ENCODE measurements at regions not wholly inside any gene's neighbourhood (a gene's known extent, or its start where the extent isn't known, plus 50 kb on each side); places are given as distances from the start of the nearest gene placed in this dataset.
"Not testable (repeated sequence)": the region's sequence is repeated elsewhere in the genome, so short reads cannot be mapped to it uniquely, and the experiment has no call there.

- no peak for DNase-seq
These were observed 222.3 kb upstream of the ARL4C start for GRCh38 chr2:234719116-234719716.

GRCh38 chr2:234716271-234716670 is 219.4 kb upstream of the ARL4C start:
- no peak for DNase-seq

GRCh38 chr2:234715671-234716250 is 218.9 kb upstream of the ARL4C start:
- no peak for DNase-seq

GRCh38 chr2:234714711-234715110 is 217.8 kb upstream of the ARL4C start:
- no peak for DNase-seq

GRCh38 chr2:234712421-234712935 is 215.6 kb upstream of the ARL4C start:
- DNase-seq, result no peak

- DNase-seq, result no peak
These were observed 214.4 kb upstream of the ARL4C start for GRCh38 chr2:234711308-234711707.

GRCh38 chr2:234710587-234710986 is 213.7 kb upstream of the ARL4C start:
- DNase-seq, result no peak

GRCh38 chr2:234710066-234710465 is 213.2 kb upstream of the ARL4C start:
- no peak for DNase-seq

GRCh38 chr2:234708717-234709116 is 211.8 kb upstream of the ARL4C start:
- DNase-seq, result no peak

- no peak for DNase-seq
These were observed 211.3 kb upstream of the ARL4C start for GRCh38 chr2:234708091-234708683.

GRCh38 chr2:234706086-234706485 is 209.2 kb upstream of the ARL4C start:
- no peak for DNase-seq

GRCh38 chr2:234705108-234705507 is 208.2 kb upstream of the ARL4C start:
- no peak for DNase-seq

- DNase-seq, result no peak
These were observed 206.4 kb upstream of the ARL4C start for GRCh38 chr2:234703258-234703657.

- no peak for DNase-seq
These were observed 205.9 kb upstream of the ARL4C start for GRCh38 chr2:234702731-234703225.

GRCh38 chr2:234701841-234702240 is 205.0 kb upstream of the ARL4C start:
- no peak for DNase-seq

GRCh38 chr2:234701421-234701820 is 204.5 kb upstream of the ARL4C start:
- DNase-seq, result no peak

GRCh38 chr2:234699456-234699855 is 202.6 kb upstream of the ARL4C start:
- no peak for DNase-seq

GRCh38 chr2:234697300-234697876 is 200.5 kb upstream of the ARL4C start:
- DNase-seq, result not testable (repeated sequence)

GRCh38 chr2:234695981-234696380 is 199.1 kb upstream of the ARL4C start:
- DNase-seq, result no peak

GRCh38 chr2:234694244-234695013 is 197.5 kb upstream of the ARL4C start:
- DNase-seq, result no peak

GRCh38 chr2:234693681-234694190 is 196.9 kb upstream of the ARL4C start:
- not testable (repeated sequence) for DNase-seq

- DNase-seq, result not testable (repeated sequence)
These were observed 196.3 kb upstream of the ARL4C start for GRCh38 chr2:234693191-234693590.

Measured in T-helper 1 cell (primary cell).